ENCODE measurements at regions not wholly inside any gene's neighbourhood (a gene's known extent, or its start where the extent isn't known, plus 50 kb on each side); places are given as distances from the start of the nearest gene placed in this dataset.

- DNase-seq (no peak), ATAC-seq (ENCODE audit: insufficient read depth, low read depth) (no peak)
- no peak overlapping the region for H3K4me2 ChIP-seq (ENCODE audit: insufficient read depth, low read length)
- H3K9me3 ChIP-seq (ENCODE audit: insufficient read depth, low read length, severe bottlenecking), result no peaks in the 10 kb centered on the region
- no peaks in the 10 kb centered on the region for H4K20me1 ChIP-seq (ENCODE audit: insufficient read depth, low read length)
- no peak overlapping the region for H2AFZ ChIP-seq (ENCODE audit: low read depth, low read length)
- no peaks in the 10 kb centered on the region for H3K4me1 ChIP-seq (ENCODE audit: insufficient read depth, low read length)
- H3K9ac ChIP-seq (ENCODE audit: low read depth, low read length), result no peak overlapping the region
- no peaks in the 10 kb centered on the region for H3K36me3 ChIP-seq (ENCODE audit: insufficient read depth, low read length)
- no peak overlapping the region for H3K4me3 ChIP-seq (ENCODE audit: low read depth in 1 of 2, low read length in 2 of 2)
- TF ChIP-seq EZH2 (IDR thresholded peaks at IDR 0.05; ENCODE audit: borderline replicate concordance, low read depth, low read length, severe bottlenecking) (no peak), CTCF (IDR thresholded peaks at IDR 0.05; ENCODE audit: borderline replicate concordance, extremely low read depth, low read length, poor library complexity, severe bottlenecking) (no peak)
- H3K79me2 ChIP-seq (ENCODE audit: insufficient read depth, low read length), result no peaks in the 10 kb centered on the region
- no peak overlapping the region for H3K27ac ChIP-seq (ENCODE audit: low read length)
- H3K27me3 ChIP-seq (ENCODE audit: insufficient read depth, low read length, poor library complexity), result peaks cover 7% of the 10 kb centered on the region
Observed at GRCh38 chr15:72983801-72984545, 68.3 kb upstream of the NEO1 start.

GRCh38 chr15:72982714-72983113 is 69.5 kb upstream of the NEO1 start:
- no peaks in the 10 kb centered on the region for H3K4me1 ChIP-seq (ENCODE audit: insufficient read depth, low read length)
- H3K9me3 ChIP-seq (ENCODE audit: insufficient read depth, low read length, severe bottlenecking), result no peaks in the 10 kb centered on the region
- no peak for DNase-seq
- TF ChIP-seq EZH2 (IDR thresholded peaks at IDR 0.05; ENCODE audit: borderline replicate concordance, low read depth, low read length, severe bottlenecking) (no peak), CTCF (IDR thresholded peaks at IDR 0.05; ENCODE audit: borderline replicate concordance, extremely low read depth, low read length, poor library complexity, severe bottlenecking) (no peak)
- no peaks in the 10 kb centered on the region for H3K79me2 ChIP-seq (ENCODE audit: insufficient read depth, low read length)
- H3K4me3 ChIP-seq (ENCODE audit: low read depth in 1 of 2, low read length in 2 of 2), result no peak overlapping the region
- H3K4me2 ChIP-seq (ENCODE audit: insufficient read depth, low read length), result no peak overlapping the region
- H3K27ac ChIP-seq (ENCODE audit: low read length), result no peak overlapping the region
- no peak overlapping the region for H2AFZ ChIP-seq (ENCODE audit: low read depth, low read length)
- H3K27me3 ChIP-seq (ENCODE audit: insufficient read depth, low read length, poor library complexity), result peaks cover 7% of the 10 kb centered on the region
- H3K36me3 ChIP-seq (ENCODE audit: insufficient read depth, low read length), result no peaks in the 10 kb centered on the region
- no peak for ATAC-seq (ENCODE audit: insufficient read depth, low read depth)
- no peak overlapping the region for H3K9ac ChIP-seq (ENCODE audit: low read depth, low read length)
- H4K20me1 ChIP-seq (ENCODE audit: insufficient read depth, low read length), result no peaks in the 10 kb centered on the region

- Histone ChIP-seq H3K4me1 (ENCODE audit: insufficient read depth, low read length) (no peaks in the 10 kb centered on the region), H3K79me2 (ENCODE audit: insufficient read depth, low read length) (no peaks in the 10 kb centered on the region), H3K27ac (ENCODE audit: low read length) (no peak overlapping the region), H3K36me3 (ENCODE audit: insufficient read depth, low read length) (no peaks in the 10 kb centered on the region), H3K4me2 (ENCODE audit: insufficient read depth, low read length) (no peak overlapping the region), H4K20me1 (ENCODE audit: insufficient read depth, low read length) (no peaks in the 10 kb centered on the region), H3K4me3 (ENCODE audit: low read depth in 1 of 2, low read length in 2 of 2) (no peak overlapping the region), H2AFZ (ENCODE audit: low read depth, low read length) (no peak overlapping the region), H3K27me3 (ENCODE audit: insufficient read depth, low read length, poor library complexity) (peaks cover 3% of the 10 kb centered on the region), H3K9ac (ENCODE audit: low read depth, low read length) (no peak overlapping the region), H3K9me3 (ENCODE audit: insufficient read depth, low read length, severe bottlenecking) (no peaks in the 10 kb centered on the region)
- DNase-seq, result no peak
- ATAC-seq (ENCODE audit: insufficient read depth, low read depth), result no peak
- TF ChIP-seq CTCF (IDR thresholded peaks at IDR 0.05; ENCODE audit: borderline replicate concordance, extremely low read depth, low read length, poor library complexity, severe bottlenecking) (no peak), EZH2 (IDR thresholded peaks at IDR 0.05; ENCODE audit: borderline replicate concordance, low read depth, low read length, severe bottlenecking) (no peak)
Observed at GRCh38 chr15:72980661-72981060, 71.6 kb upstream of the NEO1 start.
